K562 (cell line): ENCODE measurements at regions not wholly inside any gene's neighbourhood (a gene's known extent, or its start where the extent isn't known, plus 50 kb on each side); places are given as distances from the start of the nearest gene placed in this dataset.

Experiments
- ATAC-seq: fragments of 200-7000 bp; cut with Tn5 transposase; 3 replicates; pipeline ENCODE4 v1.9.1; 2020; ENCODE audit warnings: moderate library complexity
- BruUV-seq: library from RNA; stranded (reverse); fragments of 400-500 nt; replicated peaks from 2 replicates; lab custom pipeline; 2021; lab: Mats Ljungman, UMichigan
- CTCF ChIA-PET: fragments of 300-600 bp; formaldehyde crosslinking; extraction: SDS; loops from one replicate; lab custom pipeline; 2021; ENCODE audit warnings: low intra/inter-chr PET ratio; lab: Yijun Ruan, JAX
- POLR2A ChIA-PET: fragments of 300-600, 350-650 bp; sonication (Branson Sonifier 250); formaldehyde crosslinking; extraction: SDS; loops from one replicate; lab custom pipeline; 2021; ENCODE audit warnings: antibody characterized with exemption, inconsistent platforms; lab: Yijun Ruan, JAX
- DNase-seq, 4 experiments: peaks; one replicate each; pipeline versions ENCODE4 v3.0.0 to v3.0.0-alpha.2; 2011 to 2018; ENCODE audit warnings: low spot score in 3 of 4, mixed read lengths in 3 of 4; ENCODE audit errors: extremely low read depth in 1 of 4
- FAIRE-seq: peaks from 2 replicates; lab custom pipeline; 2011; peaks lifted over from hg19 to GRCh38; lab: Jason Lieb, UNC
- H2AFZ ChIP-seq: 2 replicates; pipeline ENCODE4 v1.6.0; 2011; ENCODE audit warnings: low read depth, low read length, control low read depth, inconsistent platforms
- H3K27ac ChIP-seq: fragments of 200-600 bp; 3 replicates; pipeline ENCODE4 v1.8.0; 2011; ENCODE audit warnings: low read depth, mild to moderate bottlenecking, control low read depth, inconsistent platforms, low read length, moderate library complexity, mixed read lengths; ENCODE audit errors: extremely low read depth
- H3K27me3 ChIP-seq, 2 experiments: fragments of 300-600 bp in 1 of 2; 2 replicates in 1 of 2; 3 replicates in 1 of 2; pipeline versions ENCODE4 v1.6.0 to v1.8.0; 2011; ENCODE audit warnings: inconsistent platforms in 2 of 2, low read length in 2 of 2, mild to moderate bottlenecking in 1 of 2, mixed read lengths in 1 of 2, moderate library complexity in 1 of 2; ENCODE audit not compliant: control insufficient read depth in 2 of 2, insufficient read depth in 2 of 2
- H3K36me3 ChIP-seq: fragments of 300-600 bp; 3 replicates; pipeline ENCODE4 v1.8.0; 2011; ENCODE audit warnings: mild to moderate bottlenecking, low read length, inconsistent platforms; ENCODE audit not compliant: control insufficient read depth, insufficient read depth
- H3K4me1 ChIP-seq, 2 experiments: fragments of 200-600 bp in 1 of 2; replicated peaks in 1 of 2; 2 replicates in 1 of 2; 3 replicates in 1 of 2; pipeline versions ENCODE4 v1.5.1 to v1.8.0; 2011; ENCODE audit warnings: inconsistent platforms in 2 of 2, low read length in 2 of 2, mild to moderate bottlenecking in 1 of 2, mixed read lengths in 1 of 2, moderate library complexity in 1 of 2; ENCODE audit not compliant: control insufficient read depth in 2 of 2, insufficient read depth in 2 of 2
- H3K4me2 ChIP-seq: 2 replicates; pipeline ENCODE4 v1.6.1; 2011; ENCODE audit warnings: low read length, control low read depth, inconsistent platforms, mixed read lengths; ENCODE audit not compliant: insufficient read depth
- H3K4me3 ChIP-seq: fragments of 200-600 bp; sonication (generic), shearing (Covaris generic); 2 replicates; pipeline ENCODE4 v1.5.1; 2016; ENCODE audit warnings: control low read depth, inconsistent platforms
- H3K79me2 ChIP-seq: fragments of 200-600 bp; 3 replicates; pipeline ENCODE4 v1.8.0; 2011; ENCODE audit warnings: low read length, inconsistent platforms; ENCODE audit not compliant: control insufficient read depth, insufficient read depth
- H3K9ac ChIP-seq, 2 experiments: 2 replicates each; pipeline versions ENCODE4 v1.6.0 to v1.6.1; 2011; ENCODE audit warnings: low read depth in 2 of 2, low read length in 2 of 2, control low read depth in 1 of 2, inconsistent platforms in 1 of 2, mild to moderate bottlenecking in 1 of 2, mixed read lengths in 1 of 2; ENCODE audit not compliant: insufficient read depth in 1 of 2
- H3K9me1 ChIP-seq: one replicate; pipeline ENCODE4 v1.6.0; 2011; ENCODE audit warnings: inconsistent platforms, mild to moderate bottlenecking, low read length, moderate library complexity; ENCODE audit not compliant: control insufficient read depth, insufficient read depth
- H3K9me3 ChIP-seq: replicated peaks from 2 replicates; pipeline ENCODE4 v1.5.1; 2011; ENCODE audit warnings: low read depth, low read length, inconsistent platforms; ENCODE audit not compliant: control insufficient read depth, insufficient read depth
- H4K20me1 ChIP-seq: replicated peaks from 2 replicates; pipeline ENCODE4 v1.6.1; 2011; ENCODE audit warnings: low read length, inconsistent platforms, mixed read lengths; ENCODE audit not compliant: control insufficient read depth, insufficient read depth
- CC2D1A ChIP-seq: fragments of 450-650 bp; IDR thresholded peaks from 2 replicates; pipeline ENCODE4 v1.6.1; 2017; ENCODE audit warnings: mild to moderate bottlenecking
- GATAD2A ChIP-seq: fragments of 450-650 bp; IDR thresholded peaks from 2 replicates; pipeline ENCODE4 v1.6.1; 2017
- HMGXB4 ChIP-seq: sonication (generic); formaldehyde crosslinking; IDR thresholded peaks from 2 replicates; pipeline ENCODE4 v1.8.1; 2023; ENCODE audit warnings: mild to moderate bottlenecking, missing genetic modification reagents
- MIER1 ChIP-seq: fragments of 450-650 bp; IDR thresholded peaks from 2 replicates; pipeline ENCODE4 v1.6.1; 2016; ENCODE audit warnings: antibody characterized with exemption, mild to moderate bottlenecking, low read depth
- THAP12 ChIP-seq: fragments of 250-450 bp; sonication (Bioruptor Pico); IDR thresholded peaks from 2 replicates; pipeline ENCODE4 v1.9.0; 2021; ENCODE audit warnings: mild to moderate bottlenecking, inconsistent platforms
- ZFP1 ChIP-seq: fragments of 450-650 bp; formaldehyde crosslinking; IDR thresholded peaks from 2 replicates; pipeline ENCODE4 v1.4.0; 2020; ENCODE audit warnings: mild to moderate bottlenecking, mixed read lengths
- ZFPM2 ChIP-seq: fragments of 250-450 bp; sonication (Bioruptor Pico); IDR thresholded peaks from 2 replicates; pipeline ENCODE4 v1.5.1; 2022; ENCODE audit warnings: mild to moderate bottlenecking
- ZNF143 ChIP-seq: sonication (generic); formaldehyde crosslinking; IDR thresholded peaks from 2 replicates; pipeline ENCODE4 v1.9.0; 2022; ENCODE audit warnings: mild to moderate bottlenecking, missing genetic modification reagents
- ZNF175 ChIP-seq: fragments of 200-800 bp; sonication (Bioruptor generic); IDR thresholded peaks from 2 replicates; pipeline ENCODE4 v1.6.1; 2016; ENCODE audit warnings: low read depth, mild to moderate bottlenecking, missing genetic modification characterization, missing compliant biosample characterization
- ZNF277 ChIP-seq: fragments of 250-450 bp; sonication (Bioruptor Pico); IDR thresholded peaks from 2 replicates; pipeline ENCODE4 v1.8.0; 2022; ENCODE audit warnings: inconsistent platforms, mild to moderate bottlenecking, moderate library complexity, borderline replicate concordance
- WGBS: fragments of 100-300 bp; shearing (Covaris generic); methylation state at CpG from one replicate; pipeline ENCODE4 v1.1.6; 2016; ENCODE audit warnings: low coverage, mixed read lengths; ENCODE audit not compliant: insufficient coverage; ENCODE audit errors: missing lambda C conversion rate; 5-methylcytosine and 5-hydroxymethylcytosine counted together
- in situ Hi-C: fragments of 300-500 bp; cut with MboI; formaldehyde crosslinking; loops from 4 replicates; pipeline ENCODE4 v1.15.0; 2018; ENCODE audit warnings: inconsistent platforms, mixed read lengths
- intact Hi-C: fragments of 100-400 bp; cut with micrococcal nuclease; formaldehyde crosslinking; loops from 2 replicates; pipeline ENCODE4 v1.14.2; 2022

DNA sequence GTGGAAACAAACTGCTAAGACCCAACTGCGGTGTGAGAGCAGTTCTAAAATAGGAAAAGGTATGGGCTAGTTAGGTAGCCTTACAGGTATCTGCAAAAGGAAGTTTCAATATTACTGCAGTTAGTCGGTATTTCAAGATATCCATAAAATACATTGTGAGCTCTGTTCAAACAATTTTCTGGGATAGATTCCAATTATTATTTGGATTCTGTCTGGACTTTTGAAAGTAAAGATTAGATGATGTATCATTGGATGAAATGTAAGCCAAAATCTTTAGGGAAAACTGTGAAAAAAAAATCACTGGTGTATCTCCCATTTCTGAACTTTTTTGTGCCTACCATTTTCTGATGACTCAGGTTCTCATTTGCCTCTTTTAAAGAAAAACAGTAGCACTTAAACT lies 621.6 kb downstream of the CCER1 start:
- H3K9ac ChIP-seq: no peak overlapping the region
- no TSS peak for BruUV-seq
- WGBS: 0% methylated on average over 2 of the region's 2 CpGs

More for the DNA sequence above, 621.6 kb downstream of the CCER1 start:
- CTCF ChIA-PET: no interaction called here
- Histone ChIP-seq H4K20me1 (no peaks in the 10 kb centered on the region), H3K9me3 (no peaks in the 10 kb centered on the region; the same call in 1 of the 2 replicates), H3K79me2 (no peaks in the 10 kb centered on the region), H3K4me3 (no peak overlapping the region), H3K27ac (no peak overlapping the region), H3K36me3 (no peaks in the 10 kb centered on the region), H3K27me3 (no peaks in the 10 kb centered on the region), H2AFZ (no peak overlapping the region), H3K4me2 (no peak overlapping the region), H3K9me1 (no peaks in the 10 kb centered on the region), H3K4me1 (no peaks in the 10 kb centered on the region)
- FAIRE-seq (no peak), ATAC-seq (no peak), DNase-seq (no peak)
- in situ Hi-C loops: no loop called here
- POLR2A ChIA-PET: no interaction called here
- intact Hi-C loops: no loop called here
- TF ChIP-seq ZFP1 (CRISPR knock-in tag): no peak
- no peak for TF ChIP-seq HMGXB4
- no peak for TF ChIP-seq GATAD2A
- TF ChIP-seq THAP12 (CRISPR knock-in tag): no peak
- TF ChIP-seq ZNF175 (CRISPR knock-in tag): no peak
- TF ChIP-seq ZNF143 (CRISPR knock-in tag): no peak
- TF ChIP-seq MIER1: no peak
- TF ChIP-seq CC2D1A: no peak
- no peak for TF ChIP-seq ZFPM2 (CRISPR knock-in tag)
- no peak for TF ChIP-seq ZNF277
